RKO (cell line): ENCODE measurements at regions not wholly inside any gene's neighbourhood (a gene's known extent, or its start where the extent isn't known, plus 50 kb on each side); places are given as distances from the start of the nearest gene placed in this dataset.
"Not testable (repeated sequence)": the region's sequence is repeated elsewhere in the genome, so short reads cannot be mapped to it uniquely, and the experiment has no call there.

Experiments used
- DNase-seq: peaks from one replicate; pipeline ENCODE4 v3.0.0-alpha.2; 2016; ENCODE audit warnings: low spot score

DNA sequence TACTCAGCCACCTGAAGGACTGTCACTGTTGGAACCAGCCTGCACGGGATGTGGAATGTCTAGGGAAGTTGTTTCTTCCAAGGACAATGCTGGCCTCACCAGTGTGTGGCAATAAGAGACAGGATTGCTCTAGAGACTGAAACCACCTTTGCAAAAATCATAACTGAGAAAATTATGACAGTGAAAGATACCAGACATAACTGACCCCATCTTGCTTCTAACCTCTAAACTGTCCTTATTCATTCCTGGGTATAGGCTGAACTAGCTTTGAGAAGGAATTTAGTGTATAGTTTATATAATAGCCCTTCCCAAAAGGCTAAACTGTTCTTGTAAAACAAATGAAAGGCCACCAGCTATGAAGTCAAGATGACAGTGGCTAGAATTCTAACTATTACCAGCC, 83.6 kb downstream of the IER5 start:
- DNase-seq: no peak

GRCh38 chr1:181173761-181174447, 85.4 kb downstream of the IER5 start:
- DNase-seq: no peak

- DNase-seq: no peak
Observed at GRCh38 chr1:181174861-181175260, 86.4 kb downstream of the IER5 start.

DNA sequence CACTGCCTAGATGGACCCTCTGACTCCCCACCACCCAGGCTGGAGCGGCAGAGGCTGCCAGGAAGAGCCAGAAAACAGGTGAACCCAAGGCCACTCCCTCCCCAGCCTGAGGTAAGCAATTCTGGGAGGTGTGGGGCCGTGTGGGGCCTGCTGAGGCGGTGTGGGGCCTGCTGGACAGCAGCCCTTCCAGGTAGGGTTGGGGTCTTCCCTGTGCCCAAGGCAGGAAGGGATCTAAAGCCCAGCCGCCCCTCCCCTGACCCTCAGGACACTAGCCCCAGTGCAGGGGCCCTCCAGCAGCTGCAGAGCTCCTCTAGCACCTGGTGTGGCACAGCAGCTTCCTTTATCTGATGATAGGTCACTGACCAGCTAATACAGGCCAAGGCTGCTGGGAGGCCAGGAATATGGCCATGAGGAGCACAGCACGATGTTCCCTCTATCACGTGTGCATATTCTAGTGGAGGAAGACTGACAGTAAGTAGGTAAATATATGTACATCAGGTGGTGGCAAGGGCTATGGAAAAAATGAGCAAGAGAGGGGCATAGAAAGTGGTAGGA, 86.9 kb downstream of the IER5 start:
- DNase-seq: no peak

DNA sequence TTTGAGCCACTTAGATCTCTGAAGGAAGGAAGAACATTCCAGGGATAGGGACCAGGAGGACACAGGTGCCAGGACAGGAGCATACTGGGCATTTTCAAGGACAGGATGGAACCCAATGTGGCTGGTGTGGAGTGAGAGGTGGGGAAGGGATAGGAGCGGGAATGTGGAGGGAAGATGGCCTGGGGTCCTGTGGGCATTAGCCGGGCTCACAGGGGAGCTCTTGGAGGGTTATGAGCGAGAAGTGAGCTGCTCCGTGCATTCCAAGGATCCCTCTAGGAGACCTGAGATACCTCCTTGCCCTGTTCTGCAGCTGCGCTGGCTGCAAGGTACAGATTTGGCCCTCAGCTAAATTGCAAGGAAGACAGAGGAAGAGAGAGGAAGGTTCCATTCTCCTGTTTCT, 87.5 kb downstream of the IER5 start:
- DNase-seq: no peak

GRCh38 chr1:181178241-181178879, 89.9 kb downstream of the IER5 start:
- DNase-seq: no peak

GRCh38 chr1:181179279-181179986, 90.9 kb downstream of the IER5 start:
- DNase-seq: no peak

- no peak for DNase-seq
Observed at GRCh38 chr1:181179987-181180365, 91.5 kb downstream of the IER5 start.

DNA sequence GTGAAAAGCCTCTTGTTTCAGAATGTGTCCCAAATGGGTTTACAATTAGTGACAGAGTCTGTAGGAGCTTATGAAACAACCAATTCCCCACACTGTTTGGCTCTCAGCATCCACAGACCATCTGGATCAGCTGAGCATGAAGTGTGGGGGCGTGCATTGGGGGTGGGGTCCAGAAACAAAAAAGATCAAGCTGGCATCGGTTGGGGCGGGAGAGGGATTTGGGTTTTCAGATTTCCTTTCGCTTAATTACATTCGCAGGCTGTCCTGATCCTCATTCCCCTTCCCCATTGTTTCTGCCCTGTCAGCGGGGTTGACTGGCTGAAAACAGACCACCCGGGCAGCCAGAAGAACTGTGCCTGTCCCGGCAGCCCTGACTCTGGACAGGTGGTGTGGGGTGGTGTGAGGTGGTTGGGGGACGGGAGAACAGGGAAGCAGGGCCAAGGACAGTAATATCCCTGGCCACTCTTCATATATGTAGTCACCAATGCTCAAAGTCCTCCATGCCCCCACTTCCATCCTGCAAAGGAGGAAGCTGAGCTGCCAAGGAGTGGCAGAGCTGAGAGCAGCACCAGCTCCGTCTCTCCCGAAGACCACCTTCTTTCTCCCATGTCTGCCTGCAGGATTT, 92.0 kb downstream of the IER5 start:
- DNase-seq: no peak

DNA sequence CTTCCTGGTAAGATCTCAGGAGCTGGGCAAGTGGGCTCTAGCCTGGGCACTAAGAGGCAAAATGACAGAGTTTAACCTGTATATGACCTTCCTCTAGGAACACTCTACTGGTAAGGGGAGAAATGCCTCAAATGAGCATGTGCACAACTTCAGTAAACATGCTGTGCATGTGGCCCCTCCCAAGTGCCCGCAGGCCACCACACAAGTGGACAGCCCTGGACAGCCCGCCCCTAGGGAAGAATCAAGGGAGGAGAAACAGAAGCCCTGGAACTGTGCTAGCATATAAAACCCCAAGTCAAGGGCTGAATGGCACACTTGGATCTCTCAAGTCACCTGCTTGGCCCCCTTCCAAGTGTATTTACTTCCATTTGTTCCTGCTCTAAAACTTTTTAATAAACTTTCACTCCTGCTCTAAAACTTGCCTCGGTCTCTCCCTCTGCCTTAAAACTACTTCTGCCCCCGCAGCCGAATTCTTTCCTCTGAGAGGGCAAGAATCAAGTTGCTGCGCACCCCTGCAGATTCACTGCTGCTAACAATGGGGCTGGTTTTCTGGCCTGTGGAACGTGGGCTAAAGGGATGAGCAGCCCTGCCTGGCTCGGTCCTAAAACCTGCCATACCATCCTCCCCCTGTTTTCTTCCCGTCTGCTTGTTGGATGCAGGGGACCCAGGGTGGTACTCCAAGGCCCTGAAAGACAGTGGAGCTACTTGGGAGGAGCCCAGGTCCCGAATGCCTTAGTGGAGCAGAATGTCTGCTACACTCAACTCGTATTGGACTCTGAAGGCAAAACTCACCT, 93.5 kb downstream of the IER5 start:
- no peak for DNase-seq

GRCh38 chr1:181184621-181185020, 96.1 kb downstream of the IER5 start:
- no peak for DNase-seq

DNA sequence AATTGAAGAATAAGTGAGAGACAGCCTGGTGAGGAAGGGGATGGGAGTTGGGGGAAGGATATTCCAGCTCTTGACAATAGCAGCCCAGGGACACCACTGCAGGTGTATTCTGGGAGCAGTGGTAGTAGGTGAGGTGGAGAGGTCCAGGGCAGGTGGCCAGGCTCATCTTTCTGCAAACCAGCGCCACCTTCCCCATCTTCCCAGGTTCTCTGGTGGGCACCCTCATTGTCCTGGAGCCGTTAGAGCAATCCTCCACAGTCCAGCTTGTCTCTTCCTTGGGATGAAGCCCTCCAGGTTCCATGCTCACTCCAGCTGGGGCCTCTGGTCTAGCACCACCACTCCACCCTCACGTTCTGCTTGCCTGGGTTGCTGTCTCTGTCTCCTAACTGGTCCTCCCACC, 97.0 kb downstream of the IER5 start:
- no peak for DNase-seq

- DNase-seq: not testable (repeated sequence)
Observed at GRCh38 chr1:181186133-181186532, 97.6 kb downstream of the IER5 start.

DNA sequence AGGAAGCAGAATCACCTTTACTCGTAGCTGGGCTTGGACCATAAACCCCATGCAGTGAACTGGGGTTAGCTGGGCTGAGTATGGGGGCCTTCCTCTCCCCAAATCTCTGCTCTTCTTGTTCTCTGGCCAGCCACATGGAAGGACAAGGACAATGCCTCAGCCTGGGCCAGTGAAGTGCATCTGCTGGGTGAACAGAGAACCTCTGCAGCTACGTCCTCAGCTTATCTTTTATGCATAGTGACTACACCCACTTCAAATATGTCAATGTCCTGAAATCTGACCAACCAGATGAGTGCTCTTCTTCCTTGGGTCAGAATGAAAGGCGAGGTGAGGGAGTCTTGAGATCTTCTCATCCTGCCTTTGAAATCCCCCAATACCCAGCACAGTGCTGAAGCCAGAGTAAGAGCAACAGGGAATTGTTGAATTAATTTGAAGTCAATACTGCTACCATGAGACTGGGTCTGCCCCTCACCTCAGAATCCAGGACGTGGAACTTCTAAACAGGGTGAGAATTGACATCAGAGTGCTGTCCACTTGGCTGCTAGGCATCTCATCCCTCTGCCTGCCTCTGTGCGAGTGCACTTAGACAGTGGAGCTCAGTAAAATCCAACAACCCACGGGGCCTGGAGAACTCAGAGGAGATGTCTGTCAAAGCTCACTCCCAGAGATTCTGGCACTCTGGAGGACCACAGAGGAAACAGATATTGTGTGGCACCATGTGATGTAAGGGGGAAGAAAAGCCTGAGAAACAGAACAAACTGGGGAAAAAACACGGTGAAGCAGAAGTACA, 99.0 kb downstream of the IER5 start:
- no peak for DNase-seq

DNA sequence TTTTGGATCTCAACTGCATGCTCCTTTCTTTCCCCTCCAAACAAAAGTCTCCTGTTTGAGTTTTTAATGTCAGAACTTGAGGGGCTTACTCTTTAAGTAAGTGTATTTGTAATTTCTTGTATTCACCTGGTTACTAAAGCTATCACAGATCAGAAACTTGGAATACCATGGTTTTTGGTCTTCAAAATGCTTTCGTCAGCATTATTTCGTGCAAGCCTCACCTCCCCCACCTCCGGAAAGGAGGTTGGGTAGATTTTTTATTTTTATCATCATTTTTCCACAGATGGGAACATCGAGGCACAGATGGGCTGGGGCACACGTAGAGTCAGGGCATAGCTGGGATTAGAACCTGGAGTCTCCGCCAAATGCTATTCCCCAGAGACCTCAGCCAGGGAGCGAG, 100.7 kb downstream of the IER5 start:
- DNase-seq: no peak

GRCh38 chr1:181189691-181190363, 101.3 kb downstream of the IER5 start:
- peak; percentile 52 for DNase-seq

DNA sequence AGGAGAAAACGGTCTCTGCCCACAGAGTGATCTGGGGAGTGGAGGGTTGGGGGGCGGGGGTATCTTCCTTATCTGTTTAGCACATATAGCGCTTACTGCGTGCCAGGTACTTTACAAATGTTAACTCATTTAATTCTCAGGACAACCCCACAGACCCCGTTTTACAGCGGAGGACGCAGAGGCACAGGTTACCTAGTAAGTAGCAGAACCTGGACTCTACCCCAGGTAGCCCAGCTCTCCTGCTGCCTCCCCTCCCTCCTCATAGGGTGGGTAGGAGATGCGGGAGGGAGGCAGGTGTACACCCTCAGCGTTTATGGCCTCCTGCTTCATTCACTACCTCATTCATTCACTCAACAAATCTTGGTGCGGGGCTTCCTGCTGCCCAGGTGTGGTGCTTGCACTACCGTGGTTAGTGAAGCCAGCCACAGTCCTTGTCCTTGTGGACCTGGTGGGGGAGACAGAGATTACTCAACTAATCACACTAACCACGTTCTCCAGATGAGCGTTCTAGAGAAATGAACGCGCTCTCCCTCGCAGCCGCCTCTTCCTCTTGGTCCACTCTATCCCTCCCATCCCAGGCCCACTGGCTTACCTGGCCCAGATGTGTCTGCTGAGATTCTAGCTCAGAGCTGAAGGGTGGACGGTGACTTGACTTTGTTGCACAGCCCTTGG, 102.0 kb downstream of the IER5 start:
- no peak for DNase-seq

DNA sequence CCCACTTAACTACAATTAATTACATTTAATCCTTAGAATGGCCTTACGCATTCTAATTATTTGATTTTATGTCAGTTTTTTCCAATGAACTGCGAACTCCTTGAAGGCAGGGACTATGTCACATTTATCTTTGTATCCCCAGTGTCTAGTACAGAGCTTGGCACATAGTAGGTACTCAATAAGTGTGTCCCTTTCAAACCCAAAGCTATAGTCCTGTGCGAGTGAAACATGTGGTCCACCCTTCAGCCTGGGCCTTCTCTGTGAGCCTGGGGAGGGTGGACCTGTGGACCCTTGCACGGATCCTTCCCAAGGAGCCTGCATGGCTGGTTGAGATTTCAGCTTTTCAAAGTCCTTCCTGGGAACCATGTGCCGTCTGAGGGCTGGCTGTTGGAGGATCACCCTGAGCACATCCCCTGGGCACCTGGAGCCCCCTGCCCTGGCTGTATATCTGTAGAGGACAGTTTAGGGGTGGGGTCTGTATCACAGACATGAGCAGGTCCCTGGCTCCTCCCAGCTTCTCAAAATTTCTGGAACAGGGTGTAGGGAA, 103.1 kb downstream of the IER5 start:
- DNase-seq: no peak

DNA sequence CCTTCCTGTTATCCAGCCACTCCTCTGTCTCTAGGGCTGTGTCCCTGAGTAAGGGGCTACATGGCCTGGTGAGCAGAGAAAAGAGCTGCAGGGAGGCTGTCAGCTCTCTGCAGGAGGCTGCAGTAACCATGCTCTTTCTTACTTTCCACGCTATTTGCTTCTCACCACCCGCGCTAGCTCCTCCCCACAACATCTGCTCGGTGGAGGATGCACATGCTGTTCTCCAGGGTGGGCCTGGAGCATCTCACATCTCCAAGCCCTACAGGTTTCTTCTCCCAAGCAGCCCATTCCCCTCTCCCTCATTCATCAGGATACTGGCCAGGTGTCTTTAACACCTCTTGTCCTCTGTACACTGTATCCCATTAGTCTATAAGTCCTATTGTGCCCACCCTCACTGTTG, 103.8 kb downstream of the IER5 start:
- DNase-seq: no peak
